Keratinocyte (primary cell): ENCODE measurements at regions not wholly inside any gene's neighbourhood (a gene's known extent, or its start where the extent isn't known, plus 50 kb on each side); places are given as distances from the start of the nearest gene placed in this dataset.
A peak's percentile ranks its signal among the peaks of the same experiment; 100 is the strongest.
"Not testable (repeated sequence)": the region's sequence is repeated elsewhere in the genome, so short reads cannot be mapped to it uniquely, and the experiment has no call there.

Experiments
- DNase-seq: peaks from one replicate; pipeline ENCODE4 v3.0.0-alpha.2; 2011; ENCODE audit warnings: low read depth, missing footprints, low spot score
- FAIRE-seq: peaks from 2 replicates; lab custom pipeline; 2011; peaks lifted over from hg19 to GRCh38; lab: Jason Lieb, UNC
- H2AFZ ChIP-seq: 2 replicates; pipeline ENCODE4 v1.6.0; 2012; ENCODE audit warnings: low read length, control low read depth, inconsistent platforms; ENCODE audit not compliant: control insufficient read depth
- H3K27ac ChIP-seq: 2 replicates; pipeline ENCODE4 v1.5.1; 2011; ENCODE audit warnings: low read length; ENCODE audit not compliant: control insufficient read depth, insufficient read depth
- H3K27me3 ChIP-seq: 3 replicates; pipeline ENCODE4 v1.6.0; 2011; ENCODE audit warnings: low read length; ENCODE audit not compliant: control insufficient read depth, insufficient read depth; ENCODE audit errors: extremely low read depth
- H3K36me3 ChIP-seq, 2 experiments: 2 replicates in 1 of 2; 3 replicates in 1 of 2; pipeline ENCODE4 v1.5.1; 2011; ENCODE audit warnings: low read length in 2 of 2, mild to moderate bottlenecking in 1 of 2; ENCODE audit not compliant: control insufficient read depth in 2 of 2, insufficient read depth in 2 of 2; ENCODE audit errors: extremely low read depth in 1 of 2
- H3K4me1 ChIP-seq: 3 replicates; pipeline ENCODE4 v1.5.1; 2011; ENCODE audit warnings: low read length; ENCODE audit not compliant: control insufficient read depth, insufficient read depth; ENCODE audit errors: extremely low read depth
- H3K4me2 ChIP-seq: 3 replicates; pipeline ENCODE4 v1.6.0; 2011; ENCODE audit warnings: low read depth, low read length; ENCODE audit not compliant: control insufficient read depth, insufficient read depth; ENCODE audit errors: extremely low read depth
- H3K4me3 ChIP-seq, 3 experiments: fragments of 200-600 bp in 1 of 3; sonication (generic) in 1 of 3; 2 replicates in 2 of 3; 3 replicates in 1 of 3; pipeline ENCODE4 v1.5.1; 2011 to 2016; ENCODE audit warnings: low read length in 3 of 3, mild to moderate bottlenecking in 3 of 3, control low read depth in 2 of 3, inconsistent platforms in 1 of 3, low read depth in 1 of 3, mixed read lengths in 1 of 3, mixed run types in 1 of 3, moderate library complexity in 1 of 3; ENCODE audit not compliant: control insufficient read depth in 2 of 3, insufficient read depth in 2 of 3; ENCODE audit errors: extremely low read depth in 1 of 3
- H3K79me2 ChIP-seq: 2 replicates; pipeline ENCODE4 v1.6.0; 2012; ENCODE audit warnings: low read length; ENCODE audit not compliant: control insufficient read depth, insufficient read depth
- H3K9ac ChIP-seq: 3 replicates; pipeline ENCODE4 v1.6.0; 2011; ENCODE audit warnings: low read length; ENCODE audit not compliant: control insufficient read depth, insufficient read depth; ENCODE audit errors: extremely low read depth
- H3K9me1 ChIP-seq: 3 replicates; pipeline ENCODE4 v1.6.0; 2011; ENCODE audit warnings: low read length; ENCODE audit not compliant: control insufficient read depth, insufficient read depth; ENCODE audit errors: extremely low read depth
- H3K9me3 ChIP-seq: 2 replicates; pipeline ENCODE4 v1.5.1; 2012; ENCODE audit warnings: low read depth, low read length; ENCODE audit not compliant: control insufficient read depth
- H4K20me1 ChIP-seq: 3 replicates; pipeline ENCODE4 v1.6.0; 2011; ENCODE audit warnings: low read length; ENCODE audit not compliant: control insufficient read depth, insufficient read depth; ENCODE audit errors: extremely low read depth
- EZH2 ChIP-seq: IDR thresholded peaks from one replicate; pipeline ENCODE4 v1.6.1; 2012; ENCODE audit warnings: inconsistent platforms, mild to moderate bottlenecking, low read length, moderate library complexity
- dilution Hi-C: fragments of 300-500 bp; cut with MboI; formaldehyde crosslinking; loops from one replicate; pipeline ENCODE4 v1.7.0; 2020; ENCODE audit warnings: low sequenced_read_pairs; ENCODE audit not compliant: extremely low pct_ligation_motif_present
- TF ChIP-seq, protein P1 (sequence below), 3 experiments: IDR thresholded peaks in 1 of 3; conservative IDR thresholded peaks in 1 of 3; optimal IDR thresholded peaks in 1 of 3; 2 replicates in 2 of 3; 3 replicates in 1 of 3; pipeline versions ENCODE3 to v1.5.1; 2011; ENCODE audit warnings: low read length in 3 of 3, mild to moderate bottlenecking in 3 of 3, moderate library complexity in 2 of 3, control low read depth in 1 of 3, inconsistent platforms in 1 of 3; ENCODE audit not compliant: insufficient read depth in 2 of 3; ENCODE audit errors: extremely low read depth in 1 of 3

DNA sequence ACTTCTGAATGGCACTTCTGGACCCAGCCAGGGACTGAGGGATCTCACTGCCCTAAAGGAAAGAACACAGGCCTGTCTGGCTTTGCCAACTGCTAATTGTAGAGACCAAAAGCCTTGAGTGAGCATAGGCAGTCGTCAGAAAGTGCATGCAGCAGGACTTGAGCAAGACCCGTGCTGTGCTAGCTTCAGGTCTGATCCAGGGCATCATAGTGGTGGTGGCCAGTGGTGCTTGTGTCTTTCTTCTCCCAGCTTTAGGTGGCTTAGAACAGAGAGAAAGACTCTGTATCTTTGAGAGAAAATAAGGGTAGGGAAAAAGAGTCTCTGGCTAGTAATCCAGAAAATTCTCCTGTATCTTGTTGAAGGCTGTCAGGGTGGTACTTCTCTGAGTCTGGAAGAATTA is 1385.6 kb upstream of the DEFB115 start:
- peaks cover 12% of the 10 kb centered on the region for H3K9me3 ChIP-seq
- H3K79me2 ChIP-seq, H3K9me1 ChIP-seq, DNase-seq, H3K27me3 ChIP-seq, H3K4me3 ChIP-seq, H3K36me3 ChIP-seq, H3K4me2 ChIP-seq, H4K20me1 ChIP-seq, H3K9ac ChIP-seq, H2AFZ ChIP-seq, dilution Hi-C loops, FAIRE-seq, H3K4me1 ChIP-seq, H3K27ac ChIP-seq: not testable (repeated sequence)

DNA sequence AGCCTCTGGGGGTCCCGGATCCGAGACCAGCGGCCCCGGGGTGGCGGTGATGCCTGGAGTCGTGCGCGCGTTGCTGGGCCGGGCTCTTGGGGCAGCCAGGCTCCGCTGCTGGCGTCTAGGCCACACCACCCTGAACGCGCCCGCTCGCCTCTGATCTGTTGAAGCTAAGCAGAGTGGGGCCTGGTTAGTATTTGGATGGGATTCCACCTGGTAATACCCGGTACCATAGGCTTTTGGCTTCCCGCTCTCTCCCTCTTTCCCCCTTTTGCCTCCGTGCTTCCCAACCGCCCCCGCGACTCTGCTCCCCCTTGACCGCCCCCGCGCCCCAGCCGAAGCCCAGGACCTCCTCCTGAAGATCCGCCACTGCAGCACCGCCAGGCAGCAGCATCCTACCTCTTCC is 1383.5 kb upstream of the DEFB115 start:
- Histone ChIP-seq H3K9ac (no peak overlapping the region), H3K9me3 (peaks cover 23% of the 10 kb centered on the region), H3K9me1 (no peaks in the 10 kb centered on the region), H3K36me3 (no peaks in the 10 kb centered on the region), H3K27me3 (no peaks in the 10 kb centered on the region), H3K4me1 (no peaks in the 10 kb centered on the region), H3K27ac (no peak overlapping the region), H2AFZ (no peak overlapping the region), H3K79me2 (no peaks in the 10 kb centered on the region), H4K20me1 (no peaks in the 10 kb centered on the region), H3K4me3 (peak overlapping the region in 1 of 3 experiments; percentile 22), H3K4me2 (no peak overlapping the region)
- TF ChIP-seq EZH2, result no peak
- TF ChIP-seq, protein P1, sequence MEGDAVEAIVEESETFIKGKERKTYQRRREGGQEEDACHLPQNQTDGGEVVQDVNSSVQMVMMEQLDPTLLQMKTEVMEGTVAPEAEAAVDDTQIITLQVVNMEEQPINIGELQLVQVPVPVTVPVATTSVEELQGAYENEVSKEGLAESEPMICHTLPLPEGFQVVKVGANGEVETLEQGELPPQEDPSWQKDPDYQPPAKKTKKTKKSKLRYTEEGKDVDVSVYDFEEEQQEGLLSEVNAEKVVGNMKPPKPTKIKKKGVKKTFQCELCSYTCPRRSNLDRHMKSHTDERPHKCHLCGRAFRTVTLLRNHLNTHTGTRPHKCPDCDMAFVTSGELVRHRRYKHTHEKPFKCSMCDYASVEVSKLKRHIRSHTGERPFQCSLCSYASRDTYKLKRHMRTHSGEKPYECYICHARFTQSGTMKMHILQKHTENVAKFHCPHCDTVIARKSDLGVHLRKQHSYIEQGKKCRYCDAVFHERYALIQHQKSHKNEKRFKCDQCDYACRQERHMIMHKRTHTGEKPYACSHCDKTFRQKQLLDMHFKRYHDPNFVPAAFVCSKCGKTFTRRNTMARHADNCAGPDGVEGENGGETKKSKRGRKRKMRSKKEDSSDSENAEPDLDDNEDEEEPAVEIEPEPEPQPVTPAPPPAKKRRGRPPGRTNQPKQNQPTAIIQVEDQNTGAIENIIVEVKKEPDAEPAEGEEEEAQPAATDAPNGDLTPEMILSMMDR (optimal IDR thresholded peaks at IDR 0.05 in 1 of 3, IDR thresholded peaks at IDR 0.05 in 1 of 3, conservative IDR thresholded peaks at IDR 0.05 in 1 of 3; ENCODE audit: extremely low read depth in 1 of 3, insufficient read depth in 2 of 3, low read length in 3 of 3), result no peak
- no peak for FAIRE-seq
- dilution Hi-C loops, result no loop called here
- no peak for DNase-seq

DNA sequence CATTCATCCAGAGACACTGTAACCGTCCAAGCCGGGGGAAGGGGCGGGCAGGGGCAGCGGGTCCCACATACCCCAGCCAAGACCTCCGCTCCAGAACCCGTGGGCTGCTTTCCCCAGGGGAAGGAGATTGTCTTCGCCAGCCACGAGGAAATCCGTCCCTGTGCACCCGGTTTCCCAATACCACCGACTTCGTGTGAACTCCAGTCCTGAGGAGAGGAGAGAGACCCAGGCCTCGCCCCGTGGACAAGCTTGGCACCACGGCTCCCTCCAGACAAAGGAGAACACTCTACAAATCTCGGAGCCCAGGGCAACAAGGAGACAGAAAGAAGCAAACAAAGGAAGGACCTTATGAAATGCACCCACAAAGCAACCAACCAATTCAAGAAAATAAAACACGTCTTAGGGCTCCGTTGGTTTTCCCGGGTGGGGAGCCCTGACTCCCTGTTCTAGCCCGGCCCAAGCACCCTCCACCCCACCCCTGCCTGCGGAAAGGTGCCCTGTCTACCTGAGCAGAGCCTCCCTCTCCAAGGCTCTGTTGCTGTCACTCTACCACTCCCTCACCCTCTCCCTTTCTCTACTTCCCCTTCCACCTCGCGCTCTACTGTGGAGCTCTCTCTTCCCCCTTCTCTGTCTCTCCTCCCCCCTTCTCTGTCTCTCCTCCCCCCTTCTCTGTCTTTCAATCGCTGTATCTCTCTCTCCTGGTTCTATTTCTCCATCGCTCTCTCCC is 1382.8 kb upstream of the DEFB115 start:
- H3K79me2 ChIP-seq, result no peaks in the 10 kb centered on the region
- H4K20me1 ChIP-seq, result no peaks in the 10 kb centered on the region
- H3K9me1 ChIP-seq, result no peaks in the 10 kb centered on the region
- no peaks in the 10 kb centered on the region for H3K4me1 ChIP-seq
- TF ChIP-seq, protein P1 (optimal IDR thresholded peaks at IDR 0.05 in 1 of 3, IDR thresholded peaks at IDR 0.05 in 1 of 3, conservative IDR thresholded peaks at IDR 0.05 in 1 of 3; ENCODE audit: extremely low read depth in 1 of 3, insufficient read depth in 2 of 3, low read length in 3 of 3), result no peak
- no peak for TF ChIP-seq EZH2
- dilution Hi-C loops, result loop anchor here (25.0 kb wide), 1 partner anchor 662 kb away; no protein-coding TSS in a partner anchor
- no peak overlapping the region for H3K27ac ChIP-seq
- H3K9me3 ChIP-seq, result peaks cover 24% of the 10 kb centered on the region
- H3K4me3 ChIP-seq, result no peak overlapping the region
- H3K9ac ChIP-seq, result no peak overlapping the region
- no peak for DNase-seq
- no peak overlapping the region for H2AFZ ChIP-seq
- H3K27me3 ChIP-seq, result no peaks in the 10 kb centered on the region
- no peak overlapping the region for H3K4me2 ChIP-seq
- FAIRE-seq, result no peak
- no peaks in the 10 kb centered on the region for H3K36me3 ChIP-seq
